ENCODE measurements at regions not wholly inside any gene's neighbourhood (a gene's known extent, or its start where the extent isn't known, plus 50 kb on each side); places are given as distances from the start of the nearest gene placed in this dataset.

- TF ChIP-seq, protein P1, sequence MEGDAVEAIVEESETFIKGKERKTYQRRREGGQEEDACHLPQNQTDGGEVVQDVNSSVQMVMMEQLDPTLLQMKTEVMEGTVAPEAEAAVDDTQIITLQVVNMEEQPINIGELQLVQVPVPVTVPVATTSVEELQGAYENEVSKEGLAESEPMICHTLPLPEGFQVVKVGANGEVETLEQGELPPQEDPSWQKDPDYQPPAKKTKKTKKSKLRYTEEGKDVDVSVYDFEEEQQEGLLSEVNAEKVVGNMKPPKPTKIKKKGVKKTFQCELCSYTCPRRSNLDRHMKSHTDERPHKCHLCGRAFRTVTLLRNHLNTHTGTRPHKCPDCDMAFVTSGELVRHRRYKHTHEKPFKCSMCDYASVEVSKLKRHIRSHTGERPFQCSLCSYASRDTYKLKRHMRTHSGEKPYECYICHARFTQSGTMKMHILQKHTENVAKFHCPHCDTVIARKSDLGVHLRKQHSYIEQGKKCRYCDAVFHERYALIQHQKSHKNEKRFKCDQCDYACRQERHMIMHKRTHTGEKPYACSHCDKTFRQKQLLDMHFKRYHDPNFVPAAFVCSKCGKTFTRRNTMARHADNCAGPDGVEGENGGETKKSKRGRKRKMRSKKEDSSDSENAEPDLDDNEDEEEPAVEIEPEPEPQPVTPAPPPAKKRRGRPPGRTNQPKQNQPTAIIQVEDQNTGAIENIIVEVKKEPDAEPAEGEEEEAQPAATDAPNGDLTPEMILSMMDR (IDR thresholded peaks at IDR 0.05; ENCODE audit: low read depth, low read length), result no peak
- TF ChIP-seq EZH2phosphoT487 (IDR thresholded peaks at IDR 0.05; ENCODE audit: low read depth), result no peak
Measured at GRCh38 chr11:115925568-115926090, 421.4 kb upstream of the CADM1 start.

Measured in OCI-LY3 (cell line).